RCC 7860 (cell line): ENCODE measurements at regions not wholly inside any gene's neighbourhood (a gene's known extent, or its start where the extent isn't known, plus 50 kb on each side); places are given as distances from the start of the nearest gene placed in this dataset.
A peak's percentile ranks its signal among the peaks of the same experiment; 100 is the strongest.

ENCODE experiments used
- DNase-seq: peaks from one replicate; pipeline ENCODE4 v3.0.0-alpha.2; 2015; ENCODE audit warnings: low spot score
- FAIRE-seq: peaks from 2 replicates; lab custom pipeline; 2012; peaks lifted over from hg19 to GRCh38; lab: Jason Lieb, UNC

GRCh38 chr12:116381240-116381743 lies 103.8 kb upstream of the MED13L start:
- DNase-seq (no peak), FAIRE-seq (no peak)

GRCh38 chr12:116381744-116382685 lies 104.5 kb upstream of the MED13L start:
- DNase-seq: peak; percentile 92
- FAIRE-seq: peak; percentile 71

- DNase-seq: peak; percentile 86
- FAIRE-seq: peak; percentile 77
Observed at GRCh38 chr12:116382686-116383530, 105.4 kb upstream of the MED13L start.

GRCh38 chr12:116384175-116384574 lies 106.7 kb upstream of the MED13L start:
- FAIRE-seq: no peak

GRCh38 chr12:116384691-116385485 lies 107.4 kb upstream of the MED13L start:
- DNase-seq (peak; percentile 20), FAIRE-seq (peak; percentile 5)

More at GRCh38 chr12:116384175-116384574, 106.7 kb upstream of the MED13L start:
- DNase-seq: no peak

GRCh38 chr12:116385486-116386217 lies 108.2 kb upstream of the MED13L start:
- DNase-seq: no peak
- no peak for FAIRE-seq

- DNase-seq: no peak
- FAIRE-seq: no peak
Observed at GRCh38 chr12:116389326-116389725, 111.8 kb upstream of the MED13L start.

GRCh38 chr12:116389990-116390389 lies 112.5 kb upstream of the MED13L start:
- DNase-seq: peak; percentile 79

GRCh38 chr12:116390401-116391335 lies 113.2 kb upstream of the MED13L start:
- DNase-seq (peak; percentile 14), FAIRE-seq (no peak)

More at GRCh38 chr12:116389990-116390389, 112.5 kb upstream of the MED13L start:
- FAIRE-seq: peak; percentile 78

- no peak for DNase-seq
Observed at GRCh38 chr12:116391501-116391900, 114.0 kb upstream of the MED13L start.

GRCh38 chr12:116392061-116392460 lies 114.6 kb upstream of the MED13L start:
- FAIRE-seq (no peak), DNase-seq (no peak)

More at GRCh38 chr12:116391501-116391900, 114.0 kb upstream of the MED13L start:
- no peak for FAIRE-seq

GRCh38 chr12:116393255-116393654 lies 115.8 kb upstream of the MED13L start:
- DNase-seq: no peak
- no peak for FAIRE-seq

GRCh38 chr12:116393859-116394650 lies 116.6 kb upstream of the MED13L start:
- FAIRE-seq: no peak
- DNase-seq: no peak

GRCh38 chr12:116395396-116395795 lies 117.9 kb upstream of the MED13L start:
- FAIRE-seq: no peak
- DNase-seq: no peak

GRCh38 chr12:116397148-116397547 lies 119.7 kb upstream of the MED13L start:
- DNase-seq (no peak), FAIRE-seq (no peak)

GRCh38 chr12:116398193-116398592 lies 120.7 kb upstream of the MED13L start:
- DNase-seq (no peak), FAIRE-seq (no peak)

- no peak for FAIRE-seq
- DNase-seq: no peak
Observed at GRCh38 chr12:116399055-116399454, 121.6 kb upstream of the MED13L start.
